H9 (cell line): ENCODE measurements at regions not wholly inside any gene's neighbourhood (a gene's known extent, or its start where the extent isn't known, plus 50 kb on each side); places are given as distances from the start of the nearest gene placed in this dataset.

ENCODE experiments used
- DNase-seq: peaks from one replicate; pipeline ENCODE4 v3.0.0-alpha.2; 2017
- H2AFZ ChIP-seq: one replicate; pipeline ENCODE4 v1.6.1; 2013; ENCODE audit warnings: mild to moderate bottlenecking, low read length, control low read depth, moderate library complexity
- H2AK5ac ChIP-seq: 2 replicates; pipeline ENCODE4 v1.6.1; 2013; ENCODE audit warnings: low read length, control low read depth, mixed read lengths; ENCODE audit not compliant: insufficient read length
- H2BK120ac ChIP-seq: one replicate; pipeline ENCODE4 v1.6.1; 2013; ENCODE audit warnings: low read depth, mild to moderate bottlenecking, low read length, control low read depth, inconsistent platforms; ENCODE audit not compliant: poor library complexity, severe bottlenecking
- H2BK12ac ChIP-seq: 2 replicates; pipeline ENCODE4 v1.6.1; 2013; ENCODE audit warnings: low read length, control low read depth, mixed read lengths, low read depth; ENCODE audit not compliant: insufficient read length
- H2BK15ac ChIP-seq: 2 replicates; pipeline ENCODE4 v1.6.1; 2013; ENCODE audit warnings: low read depth, low read length, control low read depth
- H2BK20ac ChIP-seq: one replicate; pipeline ENCODE4 v1.6.1; 2013; ENCODE audit warnings: low read depth, mild to moderate bottlenecking, low read length, control low read depth, inconsistent platforms; ENCODE audit not compliant: poor library complexity, severe bottlenecking
- H2BK5ac ChIP-seq: 2 replicates; pipeline ENCODE4 v1.6.1; 2013; ENCODE audit warnings: low read length, control low read depth, mixed read lengths; ENCODE audit not compliant: insufficient read length
- H3K14ac ChIP-seq: 2 replicates; pipeline ENCODE4 v1.6.1; 2013; ENCODE audit warnings: low read length, control low read depth; ENCODE audit not compliant: insufficient read depth
- H3K18ac ChIP-seq: 2 replicates; pipeline ENCODE4 v1.6.1; 2013; ENCODE audit warnings: low read depth, mild to moderate bottlenecking, mixed read lengths, low read length, control low read depth; ENCODE audit not compliant: insufficient read length
- H3K23ac ChIP-seq: 2 replicates; pipeline ENCODE4 v1.6.1; 2013; ENCODE audit warnings: low read length, control low read depth, mixed read lengths, low read depth; ENCODE audit not compliant: insufficient read length
- H3K23me2 ChIP-seq: 2 replicates; pipeline ENCODE4 v1.6.1; 2013; ENCODE audit warnings: low read depth, mild to moderate bottlenecking, mixed read lengths, low read length, control low read depth; ENCODE audit not compliant: insufficient read length, poor library complexity, severe bottlenecking
- H3K27ac ChIP-seq: 2 replicates; pipeline ENCODE4 v1.5.1; 2013; ENCODE audit warnings: low read length, control low read depth, mixed read lengths, low read depth; ENCODE audit not compliant: insufficient read length
- H3K27me3 ChIP-seq: 2 replicates; pipeline ENCODE4 v1.6.1; 2013; ENCODE audit warnings: low read length, control low read depth, inconsistent platforms; ENCODE audit not compliant: insufficient read depth
- H3K4ac ChIP-seq: 2 replicates; pipeline ENCODE4 v1.6.1; 2013; ENCODE audit warnings: low read depth, mild to moderate bottlenecking, control low read depth, inconsistent platforms, low read length, moderate library complexity
- H3K4me1 ChIP-seq: 2 replicates; pipeline ENCODE4 v1.6.1; 2013; ENCODE audit warnings: low read length, control low read depth, inconsistent platforms; ENCODE audit not compliant: insufficient read depth
- H3K4me2 ChIP-seq: 2 replicates; pipeline ENCODE4 v1.6.1; 2013; ENCODE audit warnings: low read length, control low read depth, mixed read lengths; ENCODE audit not compliant: insufficient read length, insufficient read depth
- H3K56ac ChIP-seq: 2 replicates; pipeline ENCODE4 v1.6.1; 2013; ENCODE audit warnings: low read depth, mild to moderate bottlenecking, mixed read lengths, low read length, control low read depth; ENCODE audit not compliant: insufficient read length
- H3K79me1 ChIP-seq: 2 replicates; pipeline ENCODE4 v1.6.1; 2013; ENCODE audit warnings: low read depth, mild to moderate bottlenecking, moderate library complexity, low read length, control low read depth, inconsistent platforms; ENCODE audit not compliant: insufficient read depth, poor library complexity, severe bottlenecking
- H3K79me2 ChIP-seq: 2 replicates; pipeline ENCODE4 v1.6.1; 2013; ENCODE audit warnings: low read length, control low read depth, inconsistent platforms; ENCODE audit not compliant: insufficient read depth
- H3K9ac ChIP-seq: 2 replicates; pipeline ENCODE4 v1.6.1; 2013; ENCODE audit warnings: low read length, control low read depth, mixed read lengths; ENCODE audit not compliant: insufficient read length; ENCODE audit errors: extremely low read depth
- H3K9me3 ChIP-seq: one replicate; pipeline ENCODE4 v1.6.1; 2013; ENCODE audit warnings: low read depth, low read length, inconsistent platforms; ENCODE audit not compliant: control insufficient read depth
- H3T11ph ChIP-seq: one replicate; pipeline ENCODE4 v1.6.1; 2013; ENCODE audit warnings: mild to moderate bottlenecking, low read length, control low read depth, inconsistent platforms
- H4K20me1 ChIP-seq: one replicate; pipeline ENCODE4 v1.6.1; 2013; ENCODE audit not compliant: control insufficient read depth, insufficient read length, insufficient read depth
- H4K5ac ChIP-seq: 2 replicates; pipeline ENCODE4 v1.6.1; 2013; ENCODE audit warnings: low read depth, mild to moderate bottlenecking, mixed read lengths, low read length, control low read depth; ENCODE audit not compliant: insufficient read length
- H4K8ac ChIP-seq: replicated peaks from 2 replicates; pipeline ENCODE4 v1.6.1; 2013; ENCODE audit warnings: low read length, control low read depth, mixed read lengths, low read depth; ENCODE audit not compliant: insufficient read length
- H4K91ac ChIP-seq: 2 replicates; pipeline ENCODE4 v1.6.1; 2013; ENCODE audit warnings: low read depth, mild to moderate bottlenecking, moderate library complexity, mixed read lengths, low read length, control low read depth; ENCODE audit not compliant: insufficient read length
- H3K27ac Mint-ChIP-seq, 3 experiments: 2 replicates in 2 of 3; 3 replicates in 1 of 3; pipeline ENCODE4 v1.8.0; 2020 to 2021; ENCODE audit warnings: mixed read lengths in 3 of 3, mild to moderate bottlenecking in 1 of 3, moderate library complexity in 1 of 3
- H3K27me3 Mint-ChIP-seq: 2 replicates; pipeline ENCODE4 v1.8.0; 2021; ENCODE audit warnings: low read depth, mild to moderate bottlenecking, moderate library complexity, mixed read lengths
- H3K36me3 Mint-ChIP-seq, 3 experiments: 2 replicates in 2 of 3; 3 replicates in 1 of 3; pipeline ENCODE4 v1.8.0; 2020 to 2021; ENCODE audit warnings: low read depth in 3 of 3, mixed read lengths in 3 of 3; ENCODE audit not compliant: insufficient read depth in 1 of 3
- H3K4me1 Mint-ChIP-seq, 2 experiments: 2 replicates each; pipeline ENCODE4 v1.8.0; 2020; ENCODE audit warnings: mixed read lengths in 2 of 2
- H3K4me3 Mint-ChIP-seq, 2 experiments: 2 replicates in 1 of 2; 3 replicates in 1 of 2; pipeline ENCODE4 v1.8.0; 2020 to 2021; ENCODE audit warnings: mild to moderate bottlenecking in 2 of 2, mixed read lengths in 2 of 2, moderate library complexity in 1 of 2
- H3K9me3 Mint-ChIP-seq, 2 experiments: 2 replicates in 1 of 2; 3 replicates in 1 of 2; pipeline ENCODE4 v1.8.0; 2020; ENCODE audit warnings: mild to moderate bottlenecking in 2 of 2, mixed read lengths in 2 of 2, moderate library complexity in 1 of 2
- CTCF ChIP-seq: fragments of 200-600 bp; sonication (generic); conservative IDR thresholded peaks from 3 replicates; pipeline ENCODE4 v1.8.0; 2021; ENCODE audit warnings: antibody characterized with exemption, mild to moderate bottlenecking
- WGBS: extraction: QIAGEN DNeasy Blood & Tissue Kit; methylation state at CpG from one replicate; pipeline ENCODE4 v1.1.7; 2013; ENCODE audit warnings: missing lambda C conversion rate, low lambda C conversion rate, mixed read lengths; ENCODE audit not compliant: insufficient read length; ENCODE audit errors: extremely low coverage; 5-methylcytosine and 5-hydroxymethylcytosine counted together

GRCh38 chr4:111986095-111986494 is 159.2 kb upstream of the FAM241A start:
- Histone ChIP-seq H3K4ac (no peak overlapping the region), H3K27ac (no peak overlapping the region), H2BK5ac (no peak overlapping the region), H3K56ac (no peak overlapping the region), H3K18ac (no peak overlapping the region), H3K14ac (no peak overlapping the region), H4K5ac (no peak overlapping the region), H3K23ac (no peak overlapping the region), H3K9ac (no peak overlapping the region), H2BK15ac (no peak overlapping the region), H3K23me2 (no peaks in the 10 kb centered on the region), H2AFZ (no peak overlapping the region), H3T11ph (no peak overlapping the region), H4K91ac (no peak overlapping the region), H3K79me1 (no peaks in the 10 kb centered on the region), H4K8ac (no peak overlapping the region), H3K79me2 (no peaks in the 10 kb centered on the region), H2BK120ac (no peak overlapping the region), H2AK5ac (no peak overlapping the region), H3K4me1 (peaks cover 4% of the 10 kb centered on the region; the same call in 1 of the 2 replicates), H4K20me1 (no peaks in the 10 kb centered on the region), H2BK20ac (no peak overlapping the region), H2BK12ac (no peak overlapping the region), H3K4me2 (no peak overlapping the region), H3K27me3 (no peaks in the 10 kb centered on the region), H3K9me3 (no peaks in the 10 kb centered on the region)
- Mint-ChIP-seq H3K9me3 (no peaks in the 10 kb centered on the region), H3K36me3 (no peaks in the 10 kb centered on the region), H3K4me1 (peaks cover 15% of the 10 kb centered on the region in 2 experiments), H3K4me3 (no peak overlapping the region), H3K27me3 (no peaks in the 10 kb centered on the region), H3K27ac (no peak overlapping the region)
- no peak for DNase-seq
- no peak for TF ChIP-seq CTCF
- WGBS = no CpG with 5 or more reads among the region's 4 CpGs
